WTC11 (cell line): ENCODE measurements at regions not wholly inside any gene's neighbourhood (a gene's known extent, or its start where the extent isn't known, plus 50 kb on each side); places are given as distances from the start of the nearest gene placed in this dataset.

Source experiments
- CBFB ChIP-seq: sonication (generic); formaldehyde crosslinking; IDR thresholded peaks from 2 replicates; pipeline ENCODE4 v1.8.1; 2022; ENCODE audit warnings: mild to moderate bottlenecking, low read depth, missing genetic modification reagents
- FOXJ3 ChIP-seq: sonication (generic); formaldehyde crosslinking; IDR thresholded peaks from 2 replicates; pipeline ENCODE4 v1.9.0; 2021; ENCODE audit warnings: missing genetic modification reagents, mild to moderate bottlenecking, borderline replicate concordance
- NR1H2 ChIP-seq: sonication (generic); formaldehyde crosslinking; IDR thresholded peaks from 2 replicates; pipeline ENCODE4 v1.9.0; 2021; ENCODE audit warnings: mild to moderate bottlenecking, moderate library complexity, missing genetic modification reagents
- SOX15 ChIP-seq: fragments of 250-450 bp; sonication (Bioruptor Pico); IDR thresholded peaks from 2 replicates; pipeline ENCODE4 v1.9.0; 2021; ENCODE audit warnings: mild to moderate bottlenecking
- SP1 ChIP-seq: sonication (generic); formaldehyde crosslinking; conservative IDR thresholded peaks from 2 replicates; pipeline ENCODE4 v1.8.1; 2022; ENCODE audit warnings: missing genetic modification reagents
- TF ChIP-seq, protein P1 (sequence below): fragments of 200-600 bp; IDR thresholded peaks from 2 replicates; pipeline ENCODE4 v1.8.0; 2022; ENCODE audit warnings: antibody characterized with exemption
- TF ChIP-seq, protein P2 (sequence below): sonication (generic); formaldehyde crosslinking; IDR thresholded peaks from 2 replicates; pipeline ENCODE4 v1.8.1; 2022; ENCODE audit warnings: mild to moderate bottlenecking, moderate library complexity, missing genetic modification reagents
- TF ChIP-seq, protein P3 (sequence below): sonication (generic); formaldehyde crosslinking; IDR thresholded peaks from 2 replicates; pipeline ENCODE4 v1.8.0; 2022; ENCODE audit warnings: mild to moderate bottlenecking, missing genetic modification reagents
- TF ChIP-seq, protein P4 (sequence below): sonication (generic); formaldehyde crosslinking; IDR thresholded peaks from 2 replicates; pipeline ENCODE4 v1.8.1; 2023; ENCODE audit warnings: mild to moderate bottlenecking, missing genetic modification reagents, borderline replicate concordance
- TF ChIP-seq, protein P5 (sequence below): sonication (generic); formaldehyde crosslinking; IDR thresholded peaks from 2 replicates; pipeline ENCODE4 v1.8.0; 2022; ENCODE audit warnings: mild to moderate bottlenecking, missing genetic modification reagents

DNA sequence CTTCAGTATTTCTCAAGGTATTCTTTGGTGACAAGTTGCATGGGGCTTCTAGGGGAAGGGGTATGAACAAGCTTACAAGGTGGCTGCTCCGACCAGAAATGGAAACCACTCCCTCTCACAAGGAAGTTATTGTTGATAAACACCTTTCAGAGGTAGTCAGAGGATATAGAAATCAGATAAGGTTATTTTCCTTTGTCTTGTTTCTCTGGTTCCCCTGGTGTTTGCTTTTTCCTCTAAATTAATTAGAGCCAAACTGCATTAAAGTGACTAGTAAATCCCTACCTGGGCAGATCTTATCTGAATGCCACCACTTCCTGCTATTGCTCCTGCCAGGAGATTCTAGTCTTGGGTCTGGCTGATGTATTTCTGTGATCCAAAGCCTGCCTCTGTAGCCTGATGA, 725.4 kb downstream of the INHBA start:
- TF ChIP-seq, protein P1, sequence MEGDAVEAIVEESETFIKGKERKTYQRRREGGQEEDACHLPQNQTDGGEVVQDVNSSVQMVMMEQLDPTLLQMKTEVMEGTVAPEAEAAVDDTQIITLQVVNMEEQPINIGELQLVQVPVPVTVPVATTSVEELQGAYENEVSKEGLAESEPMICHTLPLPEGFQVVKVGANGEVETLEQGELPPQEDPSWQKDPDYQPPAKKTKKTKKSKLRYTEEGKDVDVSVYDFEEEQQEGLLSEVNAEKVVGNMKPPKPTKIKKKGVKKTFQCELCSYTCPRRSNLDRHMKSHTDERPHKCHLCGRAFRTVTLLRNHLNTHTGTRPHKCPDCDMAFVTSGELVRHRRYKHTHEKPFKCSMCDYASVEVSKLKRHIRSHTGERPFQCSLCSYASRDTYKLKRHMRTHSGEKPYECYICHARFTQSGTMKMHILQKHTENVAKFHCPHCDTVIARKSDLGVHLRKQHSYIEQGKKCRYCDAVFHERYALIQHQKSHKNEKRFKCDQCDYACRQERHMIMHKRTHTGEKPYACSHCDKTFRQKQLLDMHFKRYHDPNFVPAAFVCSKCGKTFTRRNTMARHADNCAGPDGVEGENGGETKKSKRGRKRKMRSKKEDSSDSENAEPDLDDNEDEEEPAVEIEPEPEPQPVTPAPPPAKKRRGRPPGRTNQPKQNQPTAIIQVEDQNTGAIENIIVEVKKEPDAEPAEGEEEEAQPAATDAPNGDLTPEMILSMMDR = no peak
- TF ChIP-seq, protein P2, sequence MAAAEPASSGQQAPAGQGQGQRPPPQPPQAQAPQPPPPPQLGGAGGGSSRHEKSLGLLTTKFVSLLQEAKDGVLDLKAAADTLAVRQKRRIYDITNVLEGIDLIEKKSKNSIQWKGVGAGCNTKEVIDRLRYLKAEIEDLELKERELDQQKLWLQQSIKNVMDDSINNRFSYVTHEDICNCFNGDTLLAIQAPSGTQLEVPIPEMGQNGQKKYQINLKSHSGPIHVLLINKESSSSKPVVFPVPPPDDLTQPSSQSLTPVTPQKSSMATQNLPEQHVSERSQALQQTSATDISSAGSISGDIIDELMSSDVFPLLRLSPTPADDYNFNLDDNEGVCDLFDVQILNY (CRISPR knock-in tag) = no peak
- TF ChIP-seq FOXJ3 = no peak
- TF ChIP-seq, protein P3, sequence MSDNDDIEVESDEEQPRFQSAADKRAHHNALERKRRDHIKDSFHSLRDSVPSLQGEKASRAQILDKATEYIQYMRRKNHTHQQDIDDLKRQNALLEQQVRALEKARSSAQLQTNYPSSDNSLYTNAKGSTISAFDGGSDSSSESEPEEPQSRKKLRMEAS (CRISPR knock-in tag) = no peak
- no peak for TF ChIP-seq SOX15 (CRISPR knock-in tag)
- no peak for TF ChIP-seq SP1 (CRISPR knock-in tag)
- TF ChIP-seq NR1H2 (CRISPR knock-in tag) = no peak
- TF ChIP-seq, protein P4, sequence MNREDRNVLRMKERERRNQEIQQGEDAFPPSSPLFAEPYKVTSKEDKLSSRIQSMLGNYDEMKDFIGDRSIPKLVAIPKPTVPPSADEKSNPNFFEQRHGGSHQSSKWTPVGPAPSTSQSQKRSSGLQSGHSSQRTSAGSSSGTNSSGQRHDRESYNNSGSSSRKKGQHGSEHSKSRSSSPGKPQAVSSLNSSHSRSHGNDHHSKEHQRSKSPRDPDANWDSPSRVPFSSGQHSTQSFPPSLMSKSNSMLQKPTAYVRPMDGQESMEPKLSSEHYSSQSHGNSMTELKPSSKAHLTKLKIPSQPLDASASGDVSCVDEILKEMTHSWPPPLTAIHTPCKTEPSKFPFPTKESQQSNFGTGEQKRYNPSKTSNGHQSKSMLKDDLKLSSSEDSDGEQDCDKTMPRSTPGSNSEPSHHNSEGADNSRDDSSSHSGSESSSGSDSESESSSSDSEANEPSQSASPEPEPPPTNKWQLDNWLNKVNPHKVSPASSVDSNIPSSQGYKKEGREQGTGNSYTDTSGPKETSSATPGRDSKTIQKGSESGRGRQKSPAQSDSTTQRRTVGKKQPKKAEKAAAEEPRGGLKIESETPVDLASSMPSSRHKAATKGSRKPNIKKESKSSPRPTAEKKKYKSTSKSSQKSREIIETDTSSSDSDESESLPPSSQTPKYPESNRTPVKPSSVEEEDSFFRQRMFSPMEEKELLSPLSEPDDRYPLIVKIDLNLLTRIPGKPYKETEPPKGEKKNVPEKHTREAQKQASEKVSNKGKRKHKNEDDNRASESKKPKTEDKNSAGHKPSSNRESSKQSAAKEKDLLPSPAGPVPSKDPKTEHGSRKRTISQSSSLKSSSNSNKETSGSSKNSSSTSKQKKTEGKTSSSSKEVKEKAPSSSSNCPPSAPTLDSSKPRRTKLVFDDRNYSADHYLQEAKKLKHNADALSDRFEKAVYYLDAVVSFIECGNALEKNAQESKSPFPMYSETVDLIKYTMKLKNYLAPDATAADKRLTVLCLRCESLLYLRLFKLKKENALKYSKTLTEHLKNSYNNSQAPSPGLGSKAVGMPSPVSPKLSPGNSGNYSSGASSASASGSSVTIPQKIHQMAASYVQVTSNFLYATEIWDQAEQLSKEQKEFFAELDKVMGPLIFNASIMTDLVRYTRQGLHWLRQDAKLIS = no peak
- TF ChIP-seq CBFB = no peak
- TF ChIP-seq, protein P5, sequence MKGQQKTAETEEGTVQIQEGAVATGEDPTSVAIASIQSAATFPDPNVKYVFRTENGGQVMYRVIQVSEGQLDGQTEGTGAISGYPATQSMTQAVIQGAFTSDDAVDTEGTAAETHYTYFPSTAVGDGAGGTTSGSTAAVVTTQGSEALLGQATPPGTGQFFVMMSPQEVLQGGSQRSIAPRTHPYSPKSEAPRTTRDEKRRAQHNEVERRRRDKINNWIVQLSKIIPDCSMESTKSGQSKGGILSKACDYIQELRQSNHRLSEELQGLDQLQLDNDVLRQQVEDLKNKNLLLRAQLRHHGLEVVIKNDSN (CRISPR knock-in tag) = no peak
